Heart left ventricle (tissue), 16 donors: ENCODE measurements at regions not wholly inside any gene's neighbourhood (a gene's known extent, or its start where the extent isn't known, plus 50 kb on each side); places are given as distances from the start of the nearest gene placed in this dataset.

ENCODE experiments used
- ATAC-seq, 4 donors: fragments of 200-7000 bp; cut with Tn5 transposase; one replicate each; pipeline ENCODE4 v1.9.1; 2020 to 2022; ENCODE audit warnings: moderate library complexity in 4 of 4, mild to moderate bottlenecking in 3 of 4, moderate number of reproducible peaks in 1 of 4
- DNase-seq, 5 donors: peaks; one replicate each; pipeline ENCODE4 v3.0.0-alpha.2; 2020
- H3K27ac ChIP-seq, 12 donors: fragments of 200-600 bp; sonication (generic) in 4 of 12; one replicate each; pipeline versions ENCODE4 v1.5.0 to v1.8.0; 2016 to 2022; ENCODE audit warnings: mild to moderate bottlenecking in 2 of 12
- H3K27me3 ChIP-seq, 9 donors: fragments of 200-600 bp; sonication (generic) in 2 of 9; one replicate each; pipeline versions ENCODE4 v1.5.1 to v1.8.0; 2016 to 2022; ENCODE audit warnings: mild to moderate bottlenecking in 3 of 9
- H3K36me3 ChIP-seq, 9 donors: fragments of 200-600 bp; sonication (generic) in 2 of 9; one replicate each; pipeline versions ENCODE4 v1.5.0 to v1.8.0; 2018 to 2022; ENCODE audit warnings: mild to moderate bottlenecking in 2 of 9
- H3K4me1 ChIP-seq, 12 donors: fragments of 200-600 bp; sonication (generic) in 4 of 12; one replicate each; pipeline versions ENCODE4 v1.5.0 to v1.8.0; 2016 to 2022; ENCODE audit warnings: mild to moderate bottlenecking in 3 of 12
- H3K4me3 ChIP-seq, 12 donors: fragments of 200-600 bp; sonication (generic) in 4 of 12; one replicate each; pipeline versions ENCODE4 v1.5.0 to v1.8.0; 2017 to 2022; ENCODE audit warnings: mild to moderate bottlenecking in 9 of 12, moderate library complexity in 4 of 12
- H3K9me3 ChIP-seq, 12 donors: fragments of 200-600 bp; sonication (generic) in 4 of 12; one replicate each; pipeline versions ENCODE4 v1.5.0 to v1.8.0; 2016 to 2022; ENCODE audit warnings: mild to moderate bottlenecking in 1 of 12
- CTCF ChIP-seq, 12 donors: fragments of 200-600 bp; sonication (generic) in 4 of 12; IDR thresholded peaks; one replicate each; pipeline versions ENCODE4 v1.5.0 to v1.8.0; 2018 to 2022; ENCODE audit warnings: antibody characterized with exemption in 12 of 12, mild to moderate bottlenecking in 5 of 12
- POLR2A ChIP-seq, 2 donors: fragments of 450-650 bp; IDR thresholded peaks; one replicate each; pipeline ENCODE4 v1.6.1; 2017; ENCODE audit warnings: antibody characterized with exemption in 2 of 2, mild to moderate bottlenecking in 2 of 2, moderate library complexity in 2 of 2
- whole genome bisulfite sequencing, 4 donors: extraction: QIAGEN DNeasy Blood & Tissue Kit in 2 of 4; methylation state at CpG; one replicate each; pipeline versions ENCODE4 v1.1.5 to v1.1.7; 2013 to 2018; 5-methylcytosine and 5-hydroxymethylcytosine counted together
- intact Hi-C, 10 donors: fragments of 100-400 bp; cut with DNase I; formaldehyde crosslinking; loops; one replicate each; pipeline versions ENCODE4 v1.11.1 to v1.14.2; 2022
- donor health status: ischemic (EF 13 %, LVEDD 7.1; RV severe dilation, severe dysfunction).
- donor health status: healthy with polysubstance abuse.
- donor health status: DM: no; HTN: yes; CAD: no.
- donor health status: DM: no; HTN: no; CAD: no.
- donor health status: ischemic (EF 25% LVEDD 6.9; RV normal size, moderate dysfunction).
- donor health status: ischemic (EF 25% LVEDD 5.7; RV mildly dilated, moderate dysfunction).
- donor health status: healthy.
- donor health status: DM: yes; HTN: yes; CAD: no.
- donor health status: ischemic (EF 35%, LVEDD 5.7; RV mildly dilated, moderate dysfunction).
- donor health status: nonischemic (EF 11% LVEDD 7.7; RV severe dilation, severe dysfunction).
- donor health status: DM: yes; HTN: yes; CAD: no.
- donor health status: PGD.
- donor health status: ischemic (EF 29% LVEDD 5.4; RV normal size, mild dysfunction).
- donor health status: nonischemic (EF 23%, LVEDD 6.1; RV moderate dilation, normal function).

- Histone ChIP-seq H3K4me3 (no peak overlapping the region), H3K36me3 (no peaks in the 10 kb centered on the region), H3K27me3 (no peaks in the 10 kb centered on the region), H3K9me3 (peaks cover 0 to 5% (median 0%) of the 10 kb centered on the region in 12 donors), H3K27ac (no peak overlapping the region), H3K4me1 (no peaks in the 10 kb centered on the region)
- TF ChIP-seq CTCF (IDR thresholded peaks at IDR 0.05) (no peak), POLR2A (IDR thresholded peaks at IDR 0.05) (no peak)
- intact Hi-C loops, result no loop called here
- DNase-seq (no peak), ATAC-seq (no peak)
- WGBS, 4 donors, result 72 to 77% (median 76%) methylated on average over 4 of the region's 4 CpGs
Measured at GRCh38 chr21:24171736-24172135, 1435.5 kb downstream of the MRPL39 start.

DNA sequence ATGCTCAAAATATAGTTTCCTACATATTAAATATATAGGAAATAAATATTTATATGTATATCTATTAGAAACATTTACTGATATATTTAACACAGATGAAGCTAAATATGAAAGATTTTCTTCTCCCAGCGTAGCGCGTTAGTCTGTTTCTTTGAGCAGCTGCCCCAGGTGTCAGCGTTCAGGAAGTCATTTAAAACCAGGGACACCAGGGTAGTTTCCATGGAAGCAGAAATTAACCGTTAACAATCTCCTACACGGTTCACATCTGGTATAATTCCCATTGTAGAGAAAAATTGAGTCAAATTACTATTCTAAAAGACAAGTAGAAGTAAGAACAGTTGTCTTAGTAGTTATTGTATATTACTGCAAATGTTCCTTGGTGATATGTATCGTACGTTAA lies 1443.7 kb downstream of the MRPL39 start:
- no peaks in the 10 kb centered on the region for H3K36me3 ChIP-seq
- WGBS, 4 donors, result 80 to 87% (median 85%) methylated on average over 8 of the region's 8 CpGs
- no peaks in the 10 kb centered on the region for H3K27me3 ChIP-seq
- DNase-seq (no peak), ATAC-seq (no peak)
- TF ChIP-seq CTCF (IDR thresholded peaks at IDR 0.05), result no peak
- TF ChIP-seq POLR2A (IDR thresholded peaks at IDR 0.05), result no peak
- H3K9me3 ChIP-seq, result peaks cover 0 to 5% (median 0%) of the 10 kb centered on the region in 12 donors
- intact Hi-C loops, result no loop called here
- no peak overlapping the region for H3K27ac ChIP-seq
- H3K4me1 ChIP-seq, result no peaks in the 10 kb centered on the region
- H3K4me3 ChIP-seq, result no peak overlapping the region

DNA sequence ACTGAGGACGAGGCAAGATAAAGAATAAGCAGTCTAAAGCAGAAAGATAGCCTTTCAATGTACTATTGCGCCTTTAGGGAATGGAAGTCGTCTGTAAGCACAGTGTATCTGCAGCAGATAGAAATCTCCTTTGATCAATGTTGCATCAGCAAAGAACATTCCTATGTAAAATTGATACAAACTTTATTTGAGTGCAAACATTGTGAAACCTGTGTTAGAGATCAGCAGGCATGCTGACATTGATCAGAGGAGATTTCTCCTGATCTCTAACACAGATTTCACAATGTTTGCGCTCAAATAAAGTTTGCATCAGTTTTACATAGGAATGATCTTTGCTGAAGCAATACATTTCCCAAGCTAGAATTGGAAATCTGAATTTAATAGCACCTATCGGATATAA lies 1446.8 kb downstream of the MRPL39 start:
- intact Hi-C loops, result no loop called here
- TF ChIP-seq CTCF (IDR thresholded peaks at IDR 0.05), result no peak
- TF ChIP-seq POLR2A (IDR thresholded peaks at IDR 0.05), result no peak
- 69 to 86% (median 80%) methylated on average over 5 of the region's 5 CpGs for WGBS, 4 donors
- Histone ChIP-seq H3K27me3 (no peaks in the 10 kb centered on the region), H3K27ac (no peak overlapping the region), H3K4me1 (no peaks in the 10 kb centered on the region), H3K4me3 (no peak overlapping the region), H3K36me3 (no peaks in the 10 kb centered on the region), H3K9me3 (no peaks in the 10 kb centered on the region)
- no peak for DNase-seq
- ATAC-seq, result no peak

DNA sequence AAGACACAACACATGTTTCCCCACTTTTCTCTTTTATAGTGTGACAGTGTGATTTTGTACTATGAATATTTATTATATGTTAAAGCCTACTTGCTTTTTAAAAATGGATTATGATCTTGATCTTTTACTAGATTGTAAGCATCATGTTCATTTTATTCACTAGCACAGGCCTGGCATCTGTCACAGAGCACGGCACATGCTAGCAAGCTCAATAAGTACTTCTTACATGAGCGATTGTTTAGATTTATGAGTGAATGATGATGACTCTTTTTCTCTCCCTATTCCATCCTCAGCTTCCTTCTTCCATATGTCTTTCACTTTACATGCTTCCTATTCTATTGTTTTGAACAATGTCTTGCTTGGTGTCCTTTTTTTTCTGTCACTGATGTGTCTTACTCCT lies 1454.1 kb downstream of the MRPL39 start:
- no peak for ATAC-seq
- WGBS, 4 donors, result 80 to 86% (median 84%) methylated on average over 2 of the region's 2 CpGs
- Histone ChIP-seq H3K36me3 (no peaks in the 10 kb centered on the region), H3K27me3 (no peaks in the 10 kb centered on the region), H3K4me3 (no peak overlapping the region), H3K4me1 (no peaks in the 10 kb centered on the region), H3K9me3 (no peaks in the 10 kb centered on the region), H3K27ac (no peak overlapping the region)
- DNase-seq, result no peak
- intact Hi-C loops, result no loop called here
- TF ChIP-seq POLR2A (IDR thresholded peaks at IDR 0.05), result no peak
- TF ChIP-seq CTCF (IDR thresholded peaks at IDR 0.05), result no peak
